GM12865 (cell line): ENCODE measurements at regions not wholly inside any gene's neighbourhood (a gene's known extent, or its start where the extent isn't known, plus 50 kb on each side); places are given as distances from the start of the nearest gene placed in this dataset.

Experiments
- DNase-seq: peaks from one replicate; pipeline ENCODE4 v3.0.0; 2010; ENCODE audit warnings: low read depth
- H3K4me3 ChIP-seq: 2 replicates; pipeline ENCODE4 v1.5.1; 2011; ENCODE audit warnings: mild to moderate bottlenecking, low read depth, low read length, control low read depth
- CTCF ChIP-seq: IDR thresholded peaks from 2 replicates; pipeline ENCODE4 v1.5.1; 2011; ENCODE audit warnings: low read length, control low read depth, low read depth, inconsistent platforms; ENCODE audit not compliant: insufficient read depth; ENCODE audit errors: missing control alignments

- DNase-seq = no peak
- H3K4me3 ChIP-seq = no peak overlapping the region
- no peak for TF ChIP-seq CTCF
Measured at GRCh38 chr4:122246551-122246950, 94.4 kb downstream of the BLTP1 start.

GRCh38 chr4:122249357-122249756 lies 97.2 kb downstream of the BLTP1 start:
- DNase-seq = no peak
- no peak for TF ChIP-seq CTCF
- no peak overlapping the region for H3K4me3 ChIP-seq

- no peak for TF ChIP-seq CTCF
- no peak overlapping the region for H3K4me3 ChIP-seq
- DNase-seq = no peak
Measured at GRCh38 chr4:122252584-122252983, 100.5 kb downstream of the BLTP1 start.

GRCh38 chr4:122259849-122260248 lies 107.7 kb downstream of the BLTP1 start:
- no peak for TF ChIP-seq CTCF
- no peak overlapping the region for H3K4me3 ChIP-seq
- DNase-seq = no peak

GRCh38 chr4:122276359-122276758 lies 102.5 kb upstream of the ADAD1 start:
- H3K4me3 ChIP-seq = no peak overlapping the region
- no peak for DNase-seq
- no peak for TF ChIP-seq CTCF

- no peak overlapping the region for H3K4me3 ChIP-seq
- DNase-seq = no peak
- no peak for TF ChIP-seq CTCF
Measured at GRCh38 chr4:122278976-122279375, 99.8 kb upstream of the ADAD1 start.

- DNase-seq = no peak
- TF ChIP-seq CTCF = no peak
- H3K4me3 ChIP-seq = no peak overlapping the region
Measured at GRCh38 chr4:122279670-122280069, 99.1 kb upstream of the ADAD1 start.
